ENCODE measurements at regions not wholly inside any gene's neighbourhood (a gene's known extent, or its start where the extent isn't known, plus 50 kb on each side); places are given as distances from the start of the nearest gene placed in this dataset.

GRCh38 chr7:130899638-130900401 is 165.8 kb upstream of the KLF14 start:
- Histone ChIP-seq H3K4me2 (ENCODE audit: insufficient read depth, low read length) (no peak overlapping the region), H3K4me1 (ENCODE audit: control insufficient read depth, extremely low read depth, insufficient read depth, low read length) (peaks cover 80% of the 10 kb centered on the region), H4K20me1 (replicated peaks; ENCODE audit: control insufficient read depth, extremely low read depth, insufficient read depth, low read length) (peaks cover 3% of the 10 kb centered on the region), H3K9me3 (replicated peaks; ENCODE audit: control insufficient read depth, insufficient read depth, low read length) (no peaks in the 10 kb centered on the region), H3K9ac (replicated peaks; ENCODE audit: extremely low read depth, insufficient read depth, low read length) (no peak overlapping the region), H2AFZ (ENCODE audit: low read depth, low read length) (no peak overlapping the region), H3K27me3 (ENCODE audit: control insufficient read depth in 2 of 2, insufficient read depth in 2 of 2, low read length in 2 of 2) (no peaks in the 10 kb centered on the region), H3K4me3 (replicated peaks in 1 of 3; ENCODE audit: insufficient read depth in 1 of 3, low read depth in 1 of 3, low read length in 3 of 3) (no peak overlapping the region), H3K79me2 (ENCODE audit: control insufficient read depth, insufficient read depth, low read length) (peaks cover 91% of the 10 kb centered on the region), H3K27ac (ENCODE audit: insufficient read depth, low read depth, low read length) (no peak overlapping the region), H3K36me3 (ENCODE audit: control insufficient read depth in 2 of 2, extremely low read depth in 1 of 2, insufficient read depth in 2 of 2, low read length in 2 of 2) (peaks cover 30 to 32% of the 10 kb centered on the region in 2 experiments), H3K9me1 (replicated peaks; ENCODE audit: control insufficient read depth, extremely low read depth, insufficient read depth, low read length) (no peaks in the 10 kb centered on the region)
- TF ChIP-seq EZH2 (IDR thresholded peaks at IDR 0.05; ENCODE audit: borderline replicate concordance, low read depth, low read length, severe bottlenecking) (no peak), GATA2 (IDR thresholded peaks at IDR 0.05; ENCODE audit: insufficient read depth, insufficient read length, low read depth, low read length) (no peak), POLR2AphosphoS5 (IDR thresholded peaks at IDR 0.05; ENCODE audit: insufficient read depth, low read depth, low read length) (no peak), CTCF (IDR thresholded peaks at IDR 0.05; ENCODE audit: extremely low read depth in 1 of 2, insufficient read depth in 1 of 2, low read depth in 1 of 2, low read length in 2 of 2) (no peak), FOS (IDR thresholded peaks at IDR 0.05; ENCODE audit: borderline replicate concordance, insufficient read depth, low read length) (no peak), JUN (IDR thresholded peaks at IDR 0.05; ENCODE audit: borderline replicate concordance, insufficient read depth, insufficient read length, low read depth) (no peak), MYC (IDR thresholded peaks at IDR 0.05; ENCODE audit: low read depth, low read length) (no peak), MAX (IDR thresholded peaks at IDR 0.05; ENCODE audit: insufficient read depth, insufficient read length) (no peak), POLR2A (IDR thresholded peaks at IDR 0.05; ENCODE audit: low read depth, low read length) (no peak)
- ChIA-PET CTCF (interaction anchor here (1.0 to 7.2 kb wide), 4 partner anchors 9 to 140 kb away, joined by 3 to 175 read pairs (median 120); no protein-coding TSS in a partner anchor), POLR2A (interaction anchor here (0.6 to 0.8 kb wide), 2 partner anchors 117 to 159 kb away, joined by 3 to 4 read pairs; no protein-coding TSS in a partner anchor)
- intact Hi-C loops (cut with micrococcal nuclease), result loop anchor here (10.0 kb wide), 1 partner anchor 585 kb away; no protein-coding TSS in a partner anchor
- no TSS peak for BruUV-seq (replicated peaks)
- dilution Hi-C loops (cut with MboI; ENCODE audit: extremely low pct_ligation_motif_present, low sequenced_read_pairs), result no loop called here
- FAIRE-seq (peak; percentile 40), DNase-seq (ENCODE audit: low read depth, low spot score) (no peak)
